Activated CD4-positive, alpha-beta T cell treated with anti-CD3 and anti-CD28 coated beads for 4 hours (primary cell): ENCODE measurements at regions not wholly inside any gene's neighbourhood (a gene's known extent, or its start where the extent isn't known, plus 50 kb on each side); places are given as distances from the start of the nearest gene placed in this dataset.

Experiments
- DNase-seq, 2 donors: peaks; one replicate each; pipeline ENCODE4 v3.0.0-alpha.2; 2020

- peak; percentile 45 to 72 for DNase-seq
These were observed 245.1 kb downstream of the PTBP2 start for GRCh38 chr1:96966536-96967138.

DNA sequence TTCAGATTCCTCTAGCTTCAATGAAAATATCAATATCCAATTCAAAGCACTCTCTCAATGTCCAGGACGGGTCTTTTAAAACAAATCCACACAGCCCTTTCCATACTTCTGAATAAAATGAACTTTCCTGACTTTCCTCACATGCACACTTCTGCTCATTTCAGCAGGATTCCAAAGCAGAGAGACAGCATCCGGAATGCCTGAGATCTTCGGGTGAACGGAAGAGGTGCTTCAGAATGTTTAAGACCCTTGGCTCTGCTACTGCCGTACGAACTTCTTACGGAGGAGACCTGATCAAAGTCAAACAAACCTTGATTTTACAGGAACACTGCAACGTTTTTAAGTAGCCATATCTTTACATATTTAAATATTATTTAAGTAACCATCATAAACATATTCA, 245.7 kb downstream of the PTBP2 start:
- no peak for DNase-seq

DNA sequence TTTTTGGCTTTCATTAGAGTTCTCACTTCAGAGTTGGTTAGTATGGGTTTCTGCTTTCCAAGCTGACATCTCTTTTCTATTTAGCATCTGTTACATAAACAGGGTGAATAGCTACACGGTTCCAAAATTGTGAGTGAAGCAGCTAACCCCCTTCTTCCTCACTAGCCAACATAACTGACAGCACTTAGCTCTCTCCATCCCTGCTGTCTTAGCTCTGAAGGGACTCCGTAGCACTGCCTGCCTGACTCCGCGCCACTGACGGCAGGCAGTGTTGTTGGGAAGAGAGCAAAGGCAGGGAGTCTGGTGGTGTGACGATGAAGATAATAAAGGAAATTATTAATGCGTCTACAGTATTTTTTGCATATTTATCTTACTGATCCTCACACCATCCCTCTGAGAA, 247.0 kb downstream of the PTBP2 start:
- DNase-seq: no peak

DNA sequence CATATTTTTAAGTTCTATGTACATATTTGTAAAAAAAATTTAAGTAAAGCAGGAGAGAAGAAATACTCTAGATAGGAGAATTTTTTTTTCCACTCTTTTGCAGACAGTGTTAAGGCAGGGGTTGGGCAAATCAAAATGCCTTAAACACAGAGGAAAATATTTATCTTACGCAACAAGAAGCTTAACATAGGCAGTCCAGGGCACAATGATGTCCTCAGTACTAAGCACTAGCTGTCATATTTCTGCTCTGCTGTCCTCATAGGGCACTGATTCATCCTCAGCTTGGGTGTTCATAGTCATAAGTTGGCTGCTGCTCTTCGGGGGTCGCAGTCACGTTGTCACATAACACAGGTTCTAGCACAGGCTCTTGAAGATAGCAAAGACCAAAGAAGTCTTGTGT, 247.4 kb downstream of the PTBP2 start:
- DNase-seq: no peak

GRCh38 chr1:96969656-96970163, 248.1 kb downstream of the PTBP2 start:
- DNase-seq: no peak

GRCh38 chr1:96971439-96971838, 249.9 kb downstream of the PTBP2 start:
- DNase-seq: no peak

DNA sequence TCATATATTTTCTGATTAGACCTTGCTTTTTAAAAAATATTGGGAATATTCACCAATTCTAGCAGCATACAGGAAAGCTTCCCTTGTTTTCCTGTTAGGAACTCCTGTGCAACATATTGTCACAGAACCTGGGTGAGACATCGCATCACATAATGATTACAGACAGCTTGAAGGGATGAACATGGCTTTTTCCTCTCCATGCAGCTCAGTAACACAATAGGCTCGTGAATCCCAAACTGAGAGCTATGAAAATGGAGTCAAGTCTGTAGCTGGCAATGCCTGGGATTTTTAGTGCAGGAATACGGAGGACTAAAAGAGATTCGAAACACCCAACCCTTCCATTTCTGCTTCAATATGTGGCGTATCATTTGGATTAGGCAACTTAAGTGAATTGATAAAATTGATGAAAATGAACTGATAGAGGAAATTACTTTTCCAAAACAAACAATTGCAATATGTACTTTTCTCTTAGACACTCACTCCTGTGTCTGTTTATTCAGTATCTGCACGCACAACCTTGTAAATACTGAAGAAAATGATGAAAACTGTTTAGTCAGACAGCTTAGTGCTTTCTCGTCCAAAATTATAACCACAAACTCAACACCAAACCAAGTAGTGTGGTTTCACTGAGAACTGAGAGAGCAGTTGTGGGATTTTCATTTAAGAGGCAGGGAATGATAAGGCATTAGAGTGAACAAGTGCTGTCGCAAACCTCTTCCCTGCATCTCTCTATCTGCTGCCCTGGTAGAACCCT, 250.4 kb downstream of the PTBP2 start:
- no peak for DNase-seq

- no peak for DNase-seq
These were observed 252.0 kb downstream of the PTBP2 start for GRCh38 chr1:96973605-96974004.

- DNase-seq: no peak
These were observed 256.9 kb downstream of the PTBP2 start for GRCh38 chr1:96978444-96978843.

DNA sequence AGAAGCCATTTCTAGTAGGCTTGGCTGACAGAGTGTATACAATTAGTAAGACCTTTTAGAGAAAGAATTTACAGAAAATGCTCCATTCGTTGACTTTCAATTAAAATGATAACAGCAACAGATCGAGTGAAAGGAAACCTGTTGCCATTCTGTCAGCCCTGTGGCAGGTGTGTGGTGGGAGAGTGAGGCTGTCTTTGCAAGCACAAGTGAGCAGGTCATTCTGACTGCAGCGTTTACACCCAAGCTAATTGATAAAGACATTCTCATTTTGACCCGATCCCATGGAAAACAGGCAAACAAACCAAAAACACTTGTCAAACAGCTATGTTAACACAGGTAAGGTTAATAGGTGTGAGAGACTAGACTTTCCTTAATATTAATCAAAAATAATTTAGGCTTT, 257.3 kb downstream of the PTBP2 start:
- no peak for DNase-seq

- no peak for DNase-seq
These were observed 258.0 kb downstream of the PTBP2 start for GRCh38 chr1:96979304-96980268.

- no peak for DNase-seq
These were observed 258.9 kb downstream of the PTBP2 start for GRCh38 chr1:96980448-96980847.

DNA sequence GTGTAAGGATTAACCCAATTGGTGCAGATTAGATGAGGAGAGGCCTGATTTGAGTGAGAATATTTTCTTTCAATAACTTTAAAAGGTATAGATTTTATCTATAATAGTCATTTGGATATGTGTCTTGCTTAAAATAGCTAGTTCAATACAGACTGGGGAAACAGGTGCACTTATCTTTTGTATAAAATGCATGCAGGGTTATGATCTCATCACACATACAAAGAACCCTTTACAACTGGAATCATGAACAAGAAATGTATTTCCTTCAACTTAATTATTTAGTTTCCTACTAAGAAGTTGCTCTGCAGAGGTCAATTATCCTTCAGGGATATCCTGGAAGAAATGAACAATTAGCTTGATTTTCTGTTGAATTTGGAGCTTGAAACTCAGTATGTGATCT, 259.6 kb downstream of the PTBP2 start:
- DNase-seq: no peak

DNA sequence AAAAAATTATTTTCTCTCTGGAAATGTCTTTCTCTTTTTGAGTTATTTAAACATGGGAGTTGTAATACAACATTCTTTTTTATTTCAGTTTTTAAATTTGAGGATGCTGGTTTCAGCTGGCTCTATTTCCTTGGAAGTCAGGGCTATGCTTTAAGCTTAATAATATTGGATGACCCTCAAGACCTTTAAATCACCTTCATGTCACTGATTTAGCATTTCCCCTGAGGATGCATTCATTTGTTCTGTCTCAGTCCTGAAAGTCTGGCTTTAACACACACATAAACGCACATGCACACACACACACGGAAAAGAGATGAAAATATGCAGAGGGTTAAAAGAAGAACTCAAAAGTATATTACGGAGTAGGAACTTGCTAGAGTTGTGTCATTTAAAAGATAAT, 260.5 kb downstream of the PTBP2 start:
- no peak for DNase-seq

DNA sequence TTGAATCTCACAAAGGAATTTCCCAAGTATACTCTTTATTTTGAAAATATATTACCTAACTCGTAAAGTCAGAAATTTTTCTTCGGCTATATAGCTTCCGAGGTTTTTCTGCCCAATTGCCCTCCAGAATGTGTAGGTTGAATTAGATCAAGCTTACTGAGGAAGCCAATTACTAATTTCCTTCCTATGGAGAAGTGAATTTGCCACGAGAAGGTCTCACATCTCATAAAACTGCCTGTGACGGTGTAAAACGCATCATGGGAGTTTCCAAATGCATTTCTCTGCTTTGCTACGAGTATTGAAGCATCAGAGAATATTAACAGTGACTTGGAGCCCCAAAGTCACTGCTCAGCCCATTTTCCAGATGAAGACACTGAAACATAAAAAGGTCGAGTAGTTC, 262.3 kb downstream of the PTBP2 start:
- DNase-seq: no peak

- no peak for DNase-seq
These were observed 265.7 kb downstream of the PTBP2 start for GRCh38 chr1:96987186-96987703.

DNA sequence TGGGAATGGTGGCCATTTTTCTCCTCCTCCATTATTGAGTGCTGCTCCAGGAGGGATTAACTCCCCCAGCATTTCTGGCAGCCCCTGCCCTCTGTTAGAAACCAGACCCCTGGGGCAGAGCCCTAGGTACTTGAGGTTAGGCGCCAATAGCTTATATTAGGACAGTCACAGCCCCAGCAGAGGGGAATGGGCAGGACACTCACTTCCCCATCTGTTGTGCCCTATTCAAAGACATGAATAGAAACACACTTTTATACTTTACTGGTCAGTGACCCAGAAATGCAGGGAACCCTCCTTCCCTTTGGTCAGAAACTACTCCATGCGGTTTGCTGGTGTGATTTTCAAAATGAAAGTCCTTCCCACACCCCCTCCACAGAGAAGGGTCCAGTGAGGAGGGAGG, 267.7 kb downstream of the PTBP2 start:
- DNase-seq: no peak

DNA sequence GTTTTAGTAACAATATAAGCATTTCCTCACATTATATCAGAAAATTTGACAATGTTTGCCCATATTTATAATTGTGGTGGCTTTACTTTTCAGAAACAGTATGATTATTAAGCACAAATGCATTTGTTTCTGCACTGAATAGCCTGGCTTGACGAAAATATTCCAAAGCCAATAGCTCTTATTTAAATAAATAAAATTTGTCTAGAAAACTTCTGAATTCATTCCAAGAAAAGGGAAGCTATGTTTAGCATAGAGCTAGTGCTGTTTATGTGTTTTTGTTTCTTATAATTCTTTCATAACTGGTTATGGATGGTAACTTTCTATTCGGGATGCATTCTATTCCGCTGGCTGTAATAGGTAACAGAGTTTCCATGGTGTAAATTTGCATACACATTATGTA, 268.6 kb downstream of the PTBP2 start:
- DNase-seq: no peak

GRCh38 chr1:96991261-96991660, 269.7 kb downstream of the PTBP2 start:
- DNase-seq: no peak

DNA sequence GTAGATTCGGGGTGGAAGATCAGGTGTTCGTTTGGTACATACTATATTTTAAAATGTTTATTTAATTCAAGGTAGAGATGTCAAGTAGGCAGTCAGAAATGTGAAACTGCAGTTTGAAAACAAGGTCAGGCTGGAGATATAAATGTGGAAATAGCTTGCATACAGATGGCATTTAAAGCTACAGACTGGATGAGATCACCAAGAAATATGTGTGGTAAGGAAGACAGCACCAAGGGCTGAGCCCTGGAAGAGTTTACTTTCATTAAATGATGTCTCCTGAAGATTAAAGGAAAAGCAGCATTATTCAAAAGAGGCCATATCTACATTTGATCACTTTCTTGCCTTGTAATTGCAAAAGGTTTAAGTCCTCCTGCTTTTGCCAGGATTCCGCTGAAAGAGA, 271.3 kb downstream of the PTBP2 start:
- no peak for DNase-seq

DNA sequence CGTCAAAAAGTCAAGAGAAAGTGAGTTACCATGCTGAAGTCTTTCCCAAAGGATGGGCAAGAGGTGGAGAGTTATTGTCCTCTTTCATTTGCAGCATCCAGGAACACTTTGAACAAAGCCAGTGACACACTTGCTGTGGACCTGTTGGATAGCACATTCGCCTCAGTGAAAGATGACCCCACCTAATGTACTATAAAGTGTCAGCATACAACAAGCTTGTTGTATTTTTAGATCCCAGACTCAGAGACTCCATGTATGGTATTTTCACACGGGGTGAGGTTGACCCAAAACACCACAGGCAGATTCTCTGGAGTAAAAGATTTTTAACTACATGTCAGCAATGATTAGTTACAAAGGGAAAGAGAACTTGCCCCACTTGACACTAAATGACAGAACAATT, 273.8 kb downstream of the PTBP2 start:
- DNase-seq: no peak

DNA sequence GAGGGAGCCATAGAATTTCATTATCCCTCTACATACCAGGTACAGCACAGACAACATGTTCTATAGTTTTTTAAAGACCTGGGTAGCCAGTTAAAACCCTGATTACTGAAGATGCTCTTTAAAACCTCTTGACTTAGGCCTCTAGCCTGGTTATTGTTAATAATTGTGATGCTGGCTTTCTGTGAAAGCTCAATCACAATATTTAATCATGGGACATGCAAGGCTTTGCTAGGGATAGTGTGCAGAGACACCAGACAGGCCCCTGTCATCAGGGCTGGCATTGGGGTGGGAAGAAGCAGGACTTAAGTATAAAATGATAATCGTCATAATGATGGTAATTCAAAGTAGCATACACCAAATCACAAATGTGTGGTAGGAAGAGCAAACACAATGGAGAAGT, 274.4 kb downstream of the PTBP2 start:
- DNase-seq: no peak

DNA sequence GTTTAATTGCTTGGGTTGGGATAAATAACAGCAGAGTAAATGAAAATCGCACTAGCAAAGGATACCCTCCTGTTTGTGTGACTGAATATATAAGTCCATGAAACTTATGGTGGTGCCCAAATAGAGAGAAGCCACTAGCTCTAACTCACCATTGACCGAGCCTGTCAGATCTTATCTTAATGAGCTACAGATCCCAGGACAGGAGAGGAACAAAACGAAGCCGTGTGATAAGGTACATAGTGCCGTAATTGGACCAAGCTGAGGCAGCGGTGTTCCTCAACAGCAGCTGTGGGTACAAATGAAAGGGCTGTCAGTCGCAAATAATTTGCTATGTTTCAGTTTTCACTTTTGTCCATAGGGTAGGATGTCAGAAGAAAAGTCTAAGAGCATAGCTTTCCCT, 276.1 kb downstream of the PTBP2 start:
- no peak for DNase-seq
